Activated CD8-positive, alpha-beta T cell treated with anti-CD3 and anti-CD28 coated beads for 36 hours (primary cell): ENCODE measurements at regions not wholly inside any gene's neighbourhood (a gene's known extent, or its start where the extent isn't known, plus 50 kb on each side); places are given as distances from the start of the nearest gene placed in this dataset.

Experiments used
- ATAC-seq: fragments of 200-7000 bp; cut with Tn5 transposase; one replicate; pipeline ENCODE4 v1.10.0; 2021; ENCODE audit warnings: mild to moderate bottlenecking, moderate library complexity
- CTCF ChIA-PET: fragments of 350-600 bp; sonication (Branson Sonifier 250); formaldehyde crosslinking; loops from one replicate; lab custom pipeline; 2021; ENCODE audit warnings: antibody characterized with exemption; lab: Charles Lee
- POLR2A ChIA-PET: fragments of 350-600 bp; sonication (Branson Sonifier 250); formaldehyde crosslinking; loops from one replicate; lab custom pipeline; 2021; ENCODE audit warnings: antibody characterized with exemption; lab: Charles Lee
- DNase-seq: peaks from one replicate; pipeline ENCODE4 v3.0.0-alpha.2; 2020
- H3K27ac Mint-ChIP-seq: one replicate; pipeline ENCODE4 v1.8.0; 2021; ENCODE audit warnings: mild to moderate bottlenecking, mixed read lengths
- H3K27me3 Mint-ChIP-seq: one replicate; pipeline ENCODE4 v1.8.0; 2021; ENCODE audit warnings: mixed read lengths
- H3K36me3 Mint-ChIP-seq: one replicate; pipeline ENCODE4 v1.8.0; 2021; ENCODE audit warnings: low read depth, mixed read lengths
- H3K4me1 Mint-ChIP-seq: one replicate; pipeline ENCODE4 v1.8.0; 2021; ENCODE audit warnings: low read depth, mixed read lengths
- H3K4me3 Mint-ChIP-seq: one replicate; pipeline ENCODE4 v1.8.0; 2021; ENCODE audit warnings: mild to moderate bottlenecking, moderate library complexity, mixed read lengths
- H3K9me3 Mint-ChIP-seq: one replicate; pipeline ENCODE4 v1.8.0; 2021; ENCODE audit warnings: mixed read lengths
- CTCF ChIP-seq: fragments of 200-600 bp; IDR thresholded peaks from one replicate; pipeline ENCODE4 v1.8.0; 2022; ENCODE audit warnings: antibody characterized with exemption, mild to moderate bottlenecking
- intact Hi-C: fragments of 100-400 bp; cut with micrococcal nuclease; formaldehyde crosslinking; loops from one replicate; pipeline ENCODE4 v1.10.0; 2022

- Mint-ChIP-seq H3K9me3 (no peaks in the 10 kb centered on the region), H3K36me3 (no peaks in the 10 kb centered on the region), H3K4me1 (no peaks in the 10 kb centered on the region), H3K27me3 (peaks cover 25% of the 10 kb centered on the region), H3K27ac (no peak overlapping the region), H3K4me3 (no peak overlapping the region)
- ChIA-PET CTCF (interaction anchor here (1.0 kb wide), 1 partner anchor 129 kb away, joined by 3 read pairs; no protein-coding TSS in a partner anchor), POLR2A (no interaction called here)
- no peak for ATAC-seq
- intact Hi-C loops: no loop called here
- no peak for DNase-seq
- no peak for TF ChIP-seq CTCF
Observed at GRCh38 chr9:7266911-7267595, 509.3 kb downstream of the KDM4C start.

GRCh38 chr9:7265181-7265580, 507.4 kb downstream of the KDM4C start:
- Mint-ChIP-seq H3K4me3 (no peak overlapping the region), H3K4me1 (no peaks in the 10 kb centered on the region), H3K36me3 (no peaks in the 10 kb centered on the region), H3K9me3 (no peaks in the 10 kb centered on the region), H3K27ac (no peak overlapping the region), H3K27me3 (peaks cover 25% of the 10 kb centered on the region)
- no peak for DNase-seq
- ATAC-seq: no peak
- ChIA-PET POLR2A (no interaction called here), CTCF (no interaction called here)
- intact Hi-C loops: no loop called here
- no peak for TF ChIP-seq CTCF

GRCh38 chr9:7259544-7260241, 501.9 kb downstream of the KDM4C start:
- intact Hi-C loops: no loop called here
- peaks cover 23% of the 10 kb centered on the region for H3K27me3 Mint-ChIP-seq
- ATAC-seq (no peak), DNase-seq (no peak)
- ChIA-PET POLR2A (no interaction called here), CTCF (no interaction called here)
- H3K4me1 Mint-ChIP-seq: no peaks in the 10 kb centered on the region
- no peaks in the 10 kb centered on the region for H3K9me3 Mint-ChIP-seq
- no peak overlapping the region for H3K27ac Mint-ChIP-seq
- TF ChIP-seq CTCF: no peak
- no peak overlapping the region for H3K4me3 Mint-ChIP-seq
- no peaks in the 10 kb centered on the region for H3K36me3 Mint-ChIP-seq

GRCh38 chr9:7258688-7259396, 501.1 kb downstream of the KDM4C start:
- ChIA-PET POLR2A (no interaction called here), CTCF (no interaction called here)
- no peaks in the 10 kb centered on the region for H3K4me1 Mint-ChIP-seq
- no peak overlapping the region for H3K4me3 Mint-ChIP-seq
- TF ChIP-seq CTCF: no peak
- DNase-seq: no peak
- H3K9me3 Mint-ChIP-seq: peaks cover 2% of the 10 kb centered on the region
- H3K36me3 Mint-ChIP-seq: no peaks in the 10 kb centered on the region
- intact Hi-C loops: no loop called here
- no peak overlapping the region for H3K27ac Mint-ChIP-seq
- ATAC-seq: no peak
- peaks cover 25% of the 10 kb centered on the region for H3K27me3 Mint-ChIP-seq
